ENCODE measurements at regions not wholly inside any gene's neighbourhood (a gene's known extent, or its start where the extent isn't known, plus 50 kb on each side); places are given as distances from the start of the nearest gene placed in this dataset.
"Not testable (repeated sequence)": the region's sequence is repeated elsewhere in the genome, so short reads cannot be mapped to it uniquely, and the experiment has no call there.

GRCh38 chr20:30624310-30624709 is 633.2 kb upstream of the DEFB115 start:
- H2AFZ ChIP-seq (replicated peaks; ENCODE audit: low read length, poor library complexity); intact Hi-C loops (cut with micrococcal nuclease): not testable (repeated sequence)
- no CpG with 5 or more reads among the region's 3 CpGs for WGBS, 2 experiments (ENCODE audit: extremely low coverage in 2 of 2, insufficient read length in 1 of 2)

DNA sequence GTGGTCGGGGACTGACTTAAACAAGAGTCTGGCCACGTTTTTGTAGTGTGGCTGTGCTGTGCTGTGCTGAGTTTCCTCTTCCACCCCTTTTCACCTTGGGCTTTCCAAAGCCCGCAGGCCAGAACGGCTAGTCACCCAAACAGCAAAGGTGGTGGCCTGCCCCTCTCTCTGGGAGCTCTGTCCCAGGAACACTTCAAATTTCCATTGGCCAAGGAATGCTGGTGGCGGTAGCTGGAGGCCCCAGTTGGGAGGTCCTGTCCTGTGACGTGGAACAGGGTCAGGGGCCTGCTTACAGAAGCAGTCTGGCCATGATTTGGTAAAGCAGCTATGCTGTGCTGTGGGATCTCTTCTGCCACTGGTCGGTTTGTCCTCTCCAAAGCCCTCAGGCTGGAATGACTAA is 628.1 kb upstream of the DEFB115 start:
- ATAC-seq (ENCODE audit: low read depth); H3K4me1 ChIP-seq (ENCODE audit: control insufficient read depth, insufficient read depth, low read length); H2BK120ac ChIP-seq (ENCODE audit: low read depth, low read length); intact Hi-C loops (cut with micrococcal nuclease); H4K91ac ChIP-seq (ENCODE audit: insufficient read depth, low read depth, low read length); H3K27ac ChIP-seq (ENCODE audit: insufficient read depth, low read length); H2AK9ac ChIP-seq (replicated peaks; ENCODE audit: low read depth, low read length, poor library complexity); H3K36me3 ChIP-seq (ENCODE audit: control insufficient read depth, insufficient read depth, low read length); H2BK20ac ChIP-seq (ENCODE audit: low read depth, low read length); H3K4me3 ChIP-seq (ENCODE audit: insufficient read depth, low read depth, low read length); H2BK5ac ChIP-seq (ENCODE audit: low read depth, low read length, poor library complexity, severe bottlenecking); DNase-seq; H3K14ac ChIP-seq (replicated peaks; ENCODE audit: low read depth, low read length); in situ Hi-C loops (cut with MboI; ENCODE audit: low sequenced_read_pairs); H3K27me3 ChIP-seq (ENCODE audit: control insufficient read depth, insufficient read depth, low read length); H2BK15ac ChIP-seq (ENCODE audit: low read depth, low read length); H3K56ac ChIP-seq (ENCODE audit: extremely low read depth, insufficient read depth, low read length); H3K9ac ChIP-seq (ENCODE audit: low read depth, low read length); H3K4me2 ChIP-seq (ENCODE audit: low read depth, low read length); H3K23ac ChIP-seq (ENCODE audit: low read depth, low read length); H2AFZ ChIP-seq (replicated peaks; ENCODE audit: low read length, poor library complexity); BruUV-seq (replicated peaks); H3K4ac ChIP-seq (ENCODE audit: low read depth, low read length); POLR2A ChIA-PET (ENCODE audit: unreplicated experiment); H4K5ac ChIP-seq (ENCODE audit: low read depth, low read length); H2AK5ac ChIP-seq (ENCODE audit: low read depth, low read length); H4K8ac ChIP-seq (ENCODE audit: low read depth in 2 of 2, low read length in 2 of 2); H3K9me3 ChIP-seq (ENCODE audit: control insufficient read depth, insufficient read depth, low read length); H3K79me1 ChIP-seq (ENCODE audit: low read depth in 1 of 2, low read length in 2 of 2); H3K9me1 ChIP-seq (ENCODE audit: insufficient read depth, low read length); CTCF ChIA-PET; H4K20me1 ChIP-seq (ENCODE audit: insufficient read depth, low read length); H3K18ac ChIP-seq (ENCODE audit: low read depth, low read length); dilution Hi-C loops (cut with HindIII; ENCODE audit: low sequenced_read_pairs, unreplicated experiment): not testable (repeated sequence)
- no CpG with 5 or more reads among the region's 7 CpGs for WGBS, 2 experiments (ENCODE audit: extremely low coverage in 2 of 2, insufficient read length in 1 of 2)

More at GRCh38 chr20:30624310-30624709, 633.2 kb upstream of the DEFB115 start:
- H3K9ac ChIP-seq (ENCODE audit: low read depth, low read length); H3K4me3 ChIP-seq (ENCODE audit: insufficient read depth, low read depth, low read length); H2BK5ac ChIP-seq (ENCODE audit: low read depth, low read length, poor library complexity, severe bottlenecking); H3K4me1 ChIP-seq (ENCODE audit: control insufficient read depth, insufficient read depth, low read length); H4K8ac ChIP-seq (ENCODE audit: low read depth in 2 of 2, low read length in 2 of 2); H2BK120ac ChIP-seq (ENCODE audit: low read depth, low read length); dilution Hi-C loops (cut with HindIII; ENCODE audit: low sequenced_read_pairs, unreplicated experiment); H3K14ac ChIP-seq (replicated peaks; ENCODE audit: low read depth, low read length); H2AK9ac ChIP-seq (replicated peaks; ENCODE audit: low read depth, low read length, poor library complexity); BruUV-seq (replicated peaks); in situ Hi-C loops (cut with MboI; ENCODE audit: low sequenced_read_pairs); H3K23ac ChIP-seq (ENCODE audit: low read depth, low read length); H3K27me3 ChIP-seq (ENCODE audit: control insufficient read depth, insufficient read depth, low read length); H3K9me3 ChIP-seq (ENCODE audit: control insufficient read depth, insufficient read depth, low read length); H2AK5ac ChIP-seq (ENCODE audit: low read depth, low read length); POLR2A ChIA-PET (ENCODE audit: unreplicated experiment); H3K4ac ChIP-seq (ENCODE audit: low read depth, low read length); H2BK15ac ChIP-seq (ENCODE audit: low read depth, low read length); ATAC-seq (ENCODE audit: low read depth); H2BK20ac ChIP-seq (ENCODE audit: low read depth, low read length); H3K9me1 ChIP-seq (ENCODE audit: insufficient read depth, low read length); H3K36me3 ChIP-seq (ENCODE audit: control insufficient read depth, insufficient read depth, low read length); H3K27ac ChIP-seq (ENCODE audit: insufficient read depth, low read length); H4K20me1 ChIP-seq (ENCODE audit: insufficient read depth, low read length); H4K91ac ChIP-seq (ENCODE audit: insufficient read depth, low read depth, low read length); DNase-seq; H4K5ac ChIP-seq (ENCODE audit: low read depth, low read length); H3K56ac ChIP-seq (ENCODE audit: extremely low read depth, insufficient read depth, low read length); H3K18ac ChIP-seq (ENCODE audit: low read depth, low read length); H3K79me1 ChIP-seq (ENCODE audit: low read depth in 1 of 2, low read length in 2 of 2); CTCF ChIA-PET; H3K4me2 ChIP-seq (ENCODE audit: low read depth, low read length): not testable (repeated sequence)
